ENCODE measurements at regions not wholly inside any gene's neighbourhood (a gene's known extent, or its start where the extent isn't known, plus 50 kb on each side); places are given as distances from the start of the nearest gene placed in this dataset.

DNA sequence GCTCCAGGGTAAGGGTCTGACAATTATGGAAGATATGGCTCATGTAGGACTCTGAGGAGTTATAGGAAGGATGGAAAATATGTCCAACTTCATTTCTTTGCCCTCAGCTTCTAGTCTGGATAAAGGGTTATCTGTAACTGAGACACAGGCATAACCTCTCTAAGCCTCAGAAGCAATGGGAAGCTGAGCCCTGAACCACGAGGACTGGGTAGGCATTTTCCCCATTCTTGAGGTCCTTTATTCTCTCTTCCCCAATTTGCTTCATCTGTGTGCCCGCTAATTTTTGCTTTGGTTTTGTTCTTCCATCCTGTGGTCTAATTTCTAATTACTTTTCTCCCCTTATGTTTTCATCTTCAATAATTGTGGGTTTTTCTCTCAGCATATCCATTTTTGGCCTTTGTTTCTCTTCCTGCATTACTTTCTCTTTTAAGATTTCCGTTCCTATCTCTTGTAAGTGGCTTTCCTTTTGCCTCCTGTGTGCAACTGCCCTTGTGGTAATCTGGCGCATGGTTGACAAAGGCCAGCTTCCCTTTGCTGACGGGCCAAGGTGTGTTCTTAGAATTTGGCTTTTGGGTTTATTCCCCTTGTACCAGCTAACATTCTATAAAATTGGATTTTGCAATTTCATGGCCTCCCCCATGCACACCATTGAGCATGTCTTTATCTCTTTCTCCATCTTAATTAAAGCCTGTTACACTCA lies 343.8 kb downstream of the TXNL1 start:
- TF ChIP-seq, protein P1, sequence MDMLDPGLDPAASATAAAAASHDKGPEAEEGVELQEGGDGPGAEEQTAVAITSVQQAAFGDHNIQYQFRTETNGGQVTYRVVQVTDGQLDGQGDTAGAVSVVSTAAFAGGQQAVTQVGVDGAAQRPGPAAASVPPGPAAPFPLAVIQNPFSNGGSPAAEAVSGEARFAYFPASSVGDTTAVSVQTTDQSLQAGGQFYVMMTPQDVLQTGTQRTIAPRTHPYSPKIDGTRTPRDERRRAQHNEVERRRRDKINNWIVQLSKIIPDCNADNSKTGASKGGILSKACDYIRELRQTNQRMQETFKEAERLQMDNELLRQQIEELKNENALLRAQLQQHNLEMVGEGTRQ (IDR thresholded peaks at IDR 0.05; ENCODE audit: low read depth, low read length), result no peak
- no peak for TF ChIP-seq CEBPB (IDR thresholded peaks at IDR 0.05; ENCODE audit: low read depth, low read length)
- no peak for TF ChIP-seq POLR2A (IDR thresholded peaks at IDR 0.05; ENCODE audit: low read depth, low read length)
- TF ChIP-seq RCOR1 (IDR thresholded peaks at IDR 0.05; ENCODE audit: insufficient replicate concordance, low read length), result no peak
- TF ChIP-seq, protein P2, sequence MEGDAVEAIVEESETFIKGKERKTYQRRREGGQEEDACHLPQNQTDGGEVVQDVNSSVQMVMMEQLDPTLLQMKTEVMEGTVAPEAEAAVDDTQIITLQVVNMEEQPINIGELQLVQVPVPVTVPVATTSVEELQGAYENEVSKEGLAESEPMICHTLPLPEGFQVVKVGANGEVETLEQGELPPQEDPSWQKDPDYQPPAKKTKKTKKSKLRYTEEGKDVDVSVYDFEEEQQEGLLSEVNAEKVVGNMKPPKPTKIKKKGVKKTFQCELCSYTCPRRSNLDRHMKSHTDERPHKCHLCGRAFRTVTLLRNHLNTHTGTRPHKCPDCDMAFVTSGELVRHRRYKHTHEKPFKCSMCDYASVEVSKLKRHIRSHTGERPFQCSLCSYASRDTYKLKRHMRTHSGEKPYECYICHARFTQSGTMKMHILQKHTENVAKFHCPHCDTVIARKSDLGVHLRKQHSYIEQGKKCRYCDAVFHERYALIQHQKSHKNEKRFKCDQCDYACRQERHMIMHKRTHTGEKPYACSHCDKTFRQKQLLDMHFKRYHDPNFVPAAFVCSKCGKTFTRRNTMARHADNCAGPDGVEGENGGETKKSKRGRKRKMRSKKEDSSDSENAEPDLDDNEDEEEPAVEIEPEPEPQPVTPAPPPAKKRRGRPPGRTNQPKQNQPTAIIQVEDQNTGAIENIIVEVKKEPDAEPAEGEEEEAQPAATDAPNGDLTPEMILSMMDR (conservative IDR thresholded peaks at IDR 0.05; ENCODE audit: low read depth, low read length), result no peak
- no peak for TF ChIP-seq FOS (IDR thresholded peaks at IDR 0.05; ENCODE audit: low read depth, low read length)
- no peak for TF ChIP-seq ELK1 (IDR thresholded peaks at IDR 0.05; ENCODE audit: borderline replicate concordance, low read depth, low read length)
- TF ChIP-seq RAD21 (IDR thresholded peaks at IDR 0.05; ENCODE audit: low read length), result no peak
- TF ChIP-seq SMC3 (IDR thresholded peaks at IDR 0.05; ENCODE audit: low read depth, low read length), result no peak
- no peak for TF ChIP-seq RFX5 (IDR thresholded peaks at IDR 0.05; ENCODE audit: low read depth, low read length)
- no peak for TF ChIP-seq MXI1 (IDR thresholded peaks at IDR 0.05; ENCODE audit: borderline replicate concordance, low read depth, low read length)
- TF ChIP-seq NFE2L2 (IDR thresholded peaks at IDR 0.05; ENCODE audit: low read depth, low read length), result no peak

All from IMR-90 (cell line).